Esophagus squamous epithelium (tissue), 5 donors: ENCODE measurements at regions not wholly inside any gene's neighbourhood (a gene's known extent, or its start where the extent isn't known, plus 50 kb on each side); places are given as distances from the start of the nearest gene placed in this dataset.

Experiments
- DNase-seq: peaks from one replicate; lab custom pipeline; 2025; lab: John Stamatoyannopoulos, UW
- H3K27ac ChIP-seq, 4 donors: fragments of 200-600 bp; sonication (generic); one replicate each; pipeline ENCODE4 v1.5.1; 2016 to 2019; ENCODE audit warnings: mild to moderate bottlenecking in 1 of 4
- H3K27me3 ChIP-seq, 4 donors: fragments of 200-600 bp; sonication (generic); 1 replicate in 3 of 4; 2 replicates in 1 of 4; pipeline versions ENCODE4 v1.5.1 to v1.6.0; 2017 to 2021; ENCODE audit warnings: antibody characterized with exemption in 1 of 4
- H3K36me3 ChIP-seq, 3 donors: fragments of 200-600 bp; sonication (generic); one replicate each; pipeline ENCODE4 v1.5.1; 2016 to 2019
- H3K4me1 ChIP-seq, 3 donors: fragments of 200-600 bp; sonication (generic); one replicate each; pipeline ENCODE4 v1.5.1; 2017 to 2019
- H3K4me3 ChIP-seq, 4 donors: fragments of 200-600 bp; sonication (generic); 1 replicate in 3 of 4; 2 replicates in 1 of 4; pipeline ENCODE4 v1.5.1; 2016 to 2019; ENCODE audit warnings: mild to moderate bottlenecking in 2 of 4, moderate library complexity in 1 of 4
- H3K9me3 ChIP-seq, 3 donors: fragments of 200-600 bp; sonication (generic); one replicate each; pipeline ENCODE4 v1.5.1; 2016 to 2019
- POLR2A ChIP-seq, 4 donors: fragments of 450-650 bp; IDR thresholded peaks; one replicate each; pipeline ENCODE4 v1.6.1; 2017; ENCODE audit warnings: antibody characterized with exemption in 4 of 4, mild to moderate bottlenecking in 4 of 4, moderate library complexity in 3 of 4
- WGBS, 2 donors: methylation state at CpG; one replicate each; pipeline ENCODE4 v1.1.5; 2018; 5-methylcytosine and 5-hydroxymethylcytosine counted together
- intact Hi-C: fragments of 100-400 bp; cut with DNase I; formaldehyde crosslinking; loops from one replicate; pipeline ENCODE4 v1.15.0; 2022
- TF ChIP-seq, protein P1 (sequence below), 6 experiments: fragments of 450-650 bp in 4 of 6; fragments of 200-600 bp in 2 of 6; sonication (generic) in 2 of 6; IDR thresholded peaks; one replicate each; pipeline ENCODE4 v1.5.1; 2016 to 2019; ENCODE audit warnings: antibody characterized with exemption in 6 of 6, mild to moderate bottlenecking in 4 of 6, moderate library complexity in 4 of 6
- donor health status: DM: yes; HTN: yes; CAD: no.

DNA sequence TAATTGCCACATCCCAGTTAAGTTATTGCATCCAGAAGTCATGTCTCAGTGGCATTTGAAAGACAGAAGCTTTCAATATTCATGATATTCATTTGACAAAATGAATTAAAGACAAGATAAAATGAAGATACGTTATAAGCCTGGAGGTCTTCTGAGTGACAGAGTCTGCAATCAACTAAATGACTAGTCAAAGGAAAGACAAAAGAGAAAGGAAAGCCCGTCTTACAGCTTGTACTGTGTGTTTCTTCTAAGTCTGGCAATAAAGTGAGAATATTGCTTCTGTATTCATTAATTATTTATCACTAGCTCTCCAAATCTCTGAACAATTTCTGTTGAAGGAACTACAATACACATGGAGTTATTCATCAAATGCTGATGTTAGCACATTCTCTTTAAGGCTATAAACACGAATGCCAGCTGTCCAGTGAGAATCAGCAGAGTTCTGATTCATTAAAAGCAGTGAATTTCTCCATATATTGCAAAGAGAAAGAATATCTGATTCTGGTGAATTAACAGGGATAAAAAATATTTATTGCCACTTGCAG is 70.7 kb downstream of the ATXN7L3B start:
- no peaks in the 10 kb centered on the region for H3K36me3 ChIP-seq
- no peak overlapping the region for H3K4me3 ChIP-seq
- intact Hi-C loops: no loop called here
- WGBS, 2 donors: 34 to 48% methylated on average over 3 of the region's 3 CpGs
- H3K9me3 ChIP-seq: no peaks in the 10 kb centered on the region
- H3K4me1 ChIP-seq: no peaks in the 10 kb centered on the region
- no peaks in the 10 kb centered on the region for H3K27me3 ChIP-seq
- TF ChIP-seq, protein P1, sequence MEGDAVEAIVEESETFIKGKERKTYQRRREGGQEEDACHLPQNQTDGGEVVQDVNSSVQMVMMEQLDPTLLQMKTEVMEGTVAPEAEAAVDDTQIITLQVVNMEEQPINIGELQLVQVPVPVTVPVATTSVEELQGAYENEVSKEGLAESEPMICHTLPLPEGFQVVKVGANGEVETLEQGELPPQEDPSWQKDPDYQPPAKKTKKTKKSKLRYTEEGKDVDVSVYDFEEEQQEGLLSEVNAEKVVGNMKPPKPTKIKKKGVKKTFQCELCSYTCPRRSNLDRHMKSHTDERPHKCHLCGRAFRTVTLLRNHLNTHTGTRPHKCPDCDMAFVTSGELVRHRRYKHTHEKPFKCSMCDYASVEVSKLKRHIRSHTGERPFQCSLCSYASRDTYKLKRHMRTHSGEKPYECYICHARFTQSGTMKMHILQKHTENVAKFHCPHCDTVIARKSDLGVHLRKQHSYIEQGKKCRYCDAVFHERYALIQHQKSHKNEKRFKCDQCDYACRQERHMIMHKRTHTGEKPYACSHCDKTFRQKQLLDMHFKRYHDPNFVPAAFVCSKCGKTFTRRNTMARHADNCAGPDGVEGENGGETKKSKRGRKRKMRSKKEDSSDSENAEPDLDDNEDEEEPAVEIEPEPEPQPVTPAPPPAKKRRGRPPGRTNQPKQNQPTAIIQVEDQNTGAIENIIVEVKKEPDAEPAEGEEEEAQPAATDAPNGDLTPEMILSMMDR (IDR thresholded peaks at IDR 0.05): no peak
- TF ChIP-seq POLR2A (IDR thresholded peaks at IDR 0.05): no peak
- no peak overlapping the region for H3K27ac ChIP-seq
- DNase-seq: no peak

DNA sequence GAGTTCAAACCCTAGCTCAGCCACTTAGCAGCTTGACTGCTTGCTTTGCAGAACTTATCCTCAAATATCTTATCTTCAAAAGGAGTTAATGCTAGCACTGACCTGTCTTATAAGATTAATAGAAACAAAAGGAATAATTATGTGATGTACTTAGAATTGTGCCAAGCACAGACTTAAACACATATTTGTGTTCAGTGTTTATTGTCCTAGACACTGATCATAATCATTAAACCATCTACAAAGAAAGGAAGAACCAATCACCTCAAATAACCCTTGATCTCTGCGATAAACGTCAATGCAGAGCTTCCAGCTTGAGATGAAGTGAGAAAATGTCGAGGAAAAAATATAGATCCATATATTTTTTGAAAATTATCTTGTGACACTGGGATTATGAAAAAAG is 73.1 kb downstream of the ATXN7L3B start:
- H3K27ac ChIP-seq: no peak overlapping the region
- no peaks in the 10 kb centered on the region for H3K36me3 ChIP-seq
- DNase-seq: no peak
- WGBS, 2 donors: 63 to 68% methylated on average over 3 of the region's 3 CpGs
- H3K9me3 ChIP-seq: no peaks in the 10 kb centered on the region
- no peak for TF ChIP-seq POLR2A (IDR thresholded peaks at IDR 0.05)
- TF ChIP-seq, protein P1 (IDR thresholded peaks at IDR 0.05): no peak
- no peaks in the 10 kb centered on the region for H3K4me1 ChIP-seq
- no peak overlapping the region for H3K4me3 ChIP-seq
- intact Hi-C loops: no loop called here
- no peaks in the 10 kb centered on the region for H3K27me3 ChIP-seq

DNA sequence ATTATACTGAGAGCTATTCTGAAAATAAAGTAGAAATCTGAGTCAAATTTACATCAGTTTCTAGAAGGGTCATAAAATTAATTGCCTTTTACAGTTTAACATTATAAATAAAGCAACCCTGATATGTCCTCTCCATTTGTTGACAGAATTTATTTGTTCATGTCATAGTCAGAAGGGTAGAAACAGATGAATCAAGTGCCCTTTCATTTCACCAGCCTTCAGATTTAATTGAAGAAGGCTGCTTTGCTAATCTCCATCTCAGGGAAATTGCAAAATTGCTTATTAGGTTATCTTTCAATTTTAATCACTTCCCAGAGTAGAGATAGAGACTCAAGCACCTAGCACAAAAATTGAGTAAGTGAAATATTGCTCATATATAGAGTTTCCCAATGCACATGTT is 76.8 kb downstream of the ATXN7L3B start:
- intact Hi-C loops: no loop called here
- H3K27ac ChIP-seq: no peak overlapping the region
- H3K27me3 ChIP-seq: no peaks in the 10 kb centered on the region
- H3K4me1 ChIP-seq: no peaks in the 10 kb centered on the region
- no peak overlapping the region for H3K4me3 ChIP-seq
- no peaks in the 10 kb centered on the region for H3K36me3 ChIP-seq
- H3K9me3 ChIP-seq: no peaks in the 10 kb centered on the region
- no peak for TF ChIP-seq POLR2A (IDR thresholded peaks at IDR 0.05)
- TF ChIP-seq, protein P1 (IDR thresholded peaks at IDR 0.05): no peak
- DNase-seq: no peak

DNA sequence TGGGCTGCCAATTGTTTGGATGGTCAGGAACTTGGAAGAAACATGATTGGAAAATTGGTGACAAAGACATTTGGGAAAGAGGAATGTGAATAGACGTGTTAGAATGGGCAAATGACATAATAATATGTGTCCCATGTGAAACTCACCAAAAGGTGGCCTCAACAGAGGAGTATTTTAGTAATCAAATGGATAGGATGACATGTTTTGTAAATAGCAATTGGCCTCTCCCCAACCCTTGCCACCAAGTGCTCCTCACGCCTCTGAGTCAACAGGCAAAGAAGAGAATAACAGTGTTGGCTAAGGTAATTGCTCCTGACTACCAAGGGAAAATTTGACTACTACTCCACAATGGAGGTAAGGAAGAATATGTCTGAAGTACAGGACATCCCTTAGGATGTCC is 81.4 kb downstream of the ATXN7L3B start:
- WGBS, 2 donors: 27 to 36% methylated on average over 2 of the region's 2 CpGs
- H3K4me3 ChIP-seq: no peak overlapping the region
- no peak for DNase-seq
- intact Hi-C loops: no loop called here
- H3K36me3 ChIP-seq: no peaks in the 10 kb centered on the region
- no peaks in the 10 kb centered on the region for H3K9me3 ChIP-seq
- no peak overlapping the region for H3K27ac ChIP-seq
- no peaks in the 10 kb centered on the region for H3K27me3 ChIP-seq
- no peak for TF ChIP-seq POLR2A (IDR thresholded peaks at IDR 0.05)
- TF ChIP-seq, protein P1 (IDR thresholded peaks at IDR 0.05): no peak
- no peaks in the 10 kb centered on the region for H3K4me1 ChIP-seq

DNA sequence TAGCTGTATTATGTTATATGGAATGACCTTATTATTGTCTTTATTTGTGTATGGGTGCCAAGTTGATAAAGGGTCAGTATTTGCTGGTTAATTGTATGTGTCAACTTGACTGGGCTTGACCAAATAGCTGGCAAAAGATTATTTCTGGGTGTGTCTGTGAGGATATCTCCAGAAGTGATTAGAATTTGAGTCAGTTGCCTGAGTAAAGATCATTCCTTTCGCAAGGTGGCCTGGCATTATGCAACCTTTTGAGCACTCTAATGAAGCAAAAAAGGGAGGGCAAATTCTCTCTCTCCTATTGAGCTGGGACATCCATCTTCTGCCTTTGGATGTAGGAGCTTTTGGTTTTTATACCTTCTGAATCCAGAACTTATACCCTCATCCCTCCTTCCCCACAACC is 82.2 kb downstream of the ATXN7L3B start:
- Histone ChIP-seq H3K27ac (no peak overlapping the region), H3K4me3 (no peak overlapping the region), H3K27me3 (no peaks in the 10 kb centered on the region), H3K4me1 (no peaks in the 10 kb centered on the region), H3K36me3 (no peaks in the 10 kb centered on the region), H3K9me3 (no peaks in the 10 kb centered on the region)
- TF ChIP-seq POLR2A (IDR thresholded peaks at IDR 0.05): no peak
- TF ChIP-seq, protein P1 (IDR thresholded peaks at IDR 0.05): no peak
- 50 to 67% methylated on average over 1 of the region's 1 CpG for WGBS, 2 donors
- no peak for DNase-seq
- intact Hi-C loops: no loop called here
